Transverse colon (tissue), 4 donors: ENCODE measurements at regions not wholly inside any gene's neighbourhood (a gene's known extent, or its start where the extent isn't known, plus 50 kb on each side); places are given as distances from the start of the nearest gene placed in this dataset.

Experiments used
- DNase-seq: peaks from one replicate; pipeline ENCODE4 v3.0.0-alpha.2; 2019
- H3K27ac ChIP-seq, 4 donors: fragments of 200-600 bp; sonication (generic); 2 replicates each; pipeline ENCODE4 v1.5.1; 2016 to 2018; ENCODE audit warnings: inconsistent platforms in 4 of 4
- H3K27me3 ChIP-seq: fragments of 200-600 bp; sonication (generic); 2 replicates; pipeline ENCODE4 v1.5.1; 2017; ENCODE audit warnings: inconsistent platforms
- H3K36me3 ChIP-seq, 4 donors: fragments of 200-600 bp; sonication (generic); 2 replicates each; pipeline ENCODE4 v1.5.1; 2017 to 2019; ENCODE audit warnings: inconsistent platforms in 4 of 4
- H3K4me1 ChIP-seq, 4 donors: fragments of 200-600 bp; sonication (generic); 2 replicates each; pipeline ENCODE4 v1.5.1; 2017 to 2020; ENCODE audit warnings: inconsistent platforms in 4 of 4
- H3K4me3 ChIP-seq, 4 donors: fragments of 200-600 bp; sonication (generic); 1 replicate in 1 of 4; 2 replicates in 3 of 4; pipeline versions ENCODE4 v1.5.1 to v1.6.1; 2017 to 2019; ENCODE audit warnings: inconsistent platforms in 4 of 4
- H3K9me3 ChIP-seq, 2 donors: fragments of 200-600 bp; sonication (generic); 2 replicates each; pipeline ENCODE4 v1.5.1; 2017 to 2019; ENCODE audit warnings: inconsistent platforms in 2 of 2
- CTCF ChIP-seq, 5 experiments: fragments of 200-600 bp in 3 of 5; fragments of 450-650 bp in 2 of 5; sonication (generic) in 3 of 5; IDR thresholded peaks; 1 replicate in 2 of 5; 2 replicates in 3 of 5; pipeline ENCODE4 v1.5.1; 2016 to 2017; ENCODE audit warnings: antibody characterized with exemption in 5 of 5, inconsistent platforms in 3 of 5, mild to moderate bottlenecking in 2 of 5, moderate library complexity in 1 of 5
- EP300 ChIP-seq: sonication (generic); formaldehyde crosslinking; IDR thresholded peaks from one replicate; pipeline ENCODE4 v1.6.1; 2017; ENCODE audit warnings: antibody characterized with exemption, low read depth
- POLR2A ChIP-seq: fragments of 450-650 bp; IDR thresholded peaks from one replicate; pipeline ENCODE4 v1.6.1; 2016; ENCODE audit warnings: antibody characterized with exemption, mild to moderate bottlenecking, moderate library complexity
- POLR2AphosphoS5 ChIP-seq, 3 donors: sonication (generic); formaldehyde crosslinking; IDR thresholded peaks; one replicate each; pipeline ENCODE4 v1.6.1; 2016; ENCODE audit warnings: antibody characterized with exemption in 3 of 3
- WGBS, 2 donors: methylation state at CpG; one replicate each; pipeline ENCODE4 v1.1.5; 2018; ENCODE audit warnings: low coverage in 1 of 2; 5-methylcytosine and 5-hydroxymethylcytosine counted together
- in situ Hi-C, 4 donors: fragments of 200-750 bp; cut with MboI; loops; one replicate each; pipeline versions ENCODE4 v1.15.0 to v1.15.1; 2017; ENCODE audit warnings: low sequenced_read_pairs in 3 of 4, low pct_ligation_motif_present in 1 of 4, low pct_unique_long_range_greater_than_20kb in 1 of 4
- intact Hi-C: fragments of 100-400 bp; cut with DNase I; formaldehyde crosslinking; loops from one replicate; pipeline ENCODE4 v1.15.1; 2023; ENCODE audit warnings: low total_unique reads

GRCh38 chr1:47521034-47521881, 83.4 kb downstream of the FOXD2 start:
- DNase-seq = no peak
- H3K27me3 ChIP-seq = no peaks in the 10 kb centered on the region
- in situ Hi-C loops (loop anchor here in 1 of 4 donors (10.0 kb wide), 2 partner anchors 104 to 194 kb away; no protein-coding TSS in a partner anchor), intact Hi-C loops (loop anchor here (1.0 kb wide), 1 partner anchor 34 kb away; no protein-coding TSS in a partner anchor)
- H3K27ac ChIP-seq = no peak overlapping the region
- H3K9me3 ChIP-seq = no peaks in the 10 kb centered on the region
- 53% methylated on average over 11 of the region's 11 CpGs; no CpG with 5 or more reads in 1 of the 2 donors for WGBS, 2 donors
- H3K4me3 ChIP-seq = no peak overlapping the region
- H3K4me1 ChIP-seq = no peaks in the 10 kb centered on the region
- TF ChIP-seq EP300 = no peak
- TF ChIP-seq POLR2AphosphoS5 (IDR thresholded peaks at IDR 0.05) = no peak
- H3K36me3 ChIP-seq = no peaks in the 10 kb centered on the region

- no peak for DNase-seq
- no peaks in the 10 kb centered on the region for H3K9me3 ChIP-seq
- no peak overlapping the region for H3K27ac ChIP-seq
- H3K4me3 ChIP-seq = no peak overlapping the region
- no peaks in the 10 kb centered on the region for H3K4me1 ChIP-seq
- no peaks in the 10 kb centered on the region for H3K27me3 ChIP-seq
- no peaks in the 10 kb centered on the region for H3K36me3 ChIP-seq
- intact Hi-C loops = no loop called here
- TF ChIP-seq POLR2A = no peak
- TF ChIP-seq EP300 = no peak
- TF ChIP-seq CTCF (IDR thresholded peaks at IDR 0.05) = no peak
- TF ChIP-seq POLR2AphosphoS5 (IDR thresholded peaks at IDR 0.05) = no peak
- in situ Hi-C loops = loop anchor here in 1 of 4 donors (10.0 kb wide), 2 partner anchors 102 to 192 kb away; no protein-coding TSS in a partner anchor
- WGBS, 2 donors = 53 to 70% methylated on average over 4 to 10 of the region's 10 CpGs
Measured at GRCh38 chr1:47522935-47523834, 85.3 kb downstream of the FOXD2 start.

- intact Hi-C loops (no loop called here), in situ Hi-C loops (loop anchor here in 1 of 4 donors (10.0 kb wide), 2 partner anchors 101 to 191 kb away; no protein-coding TSS in a partner anchor)
- Histone ChIP-seq H3K4me3 (no peak overlapping the region), H3K9me3 (peaks cover 0 to 2% of the 10 kb centered on the region in 2 donors), H3K36me3 (no peaks in the 10 kb centered on the region), H3K4me1 (no peaks in the 10 kb centered on the region), H3K27ac (no peak overlapping the region), H3K27me3 (no peaks in the 10 kb centered on the region)
- DNase-seq = no peak
- WGBS, 2 donors = 53 to 54% methylated on average over 4 of the region's 4 CpGs
- TF ChIP-seq EP300 = no peak
- no peak for TF ChIP-seq POLR2A
- TF ChIP-seq POLR2AphosphoS5 (IDR thresholded peaks at IDR 0.05) = no peak
- TF ChIP-seq CTCF (IDR thresholded peaks at IDR 0.05) = no peak
Measured at GRCh38 chr1:47523835-47524215, 86.0 kb downstream of the FOXD2 start.

GRCh38 chr1:47524272-47524671, 86.4 kb downstream of the FOXD2 start:
- no peak for TF ChIP-seq EP300
- no peak for TF ChIP-seq POLR2A
- no peak for TF ChIP-seq POLR2AphosphoS5 (IDR thresholded peaks at IDR 0.05)
- no peak for TF ChIP-seq CTCF (IDR thresholded peaks at IDR 0.05)

More at GRCh38 chr1:47524272-47524671, 86.4 kb downstream of the FOXD2 start:
- in situ Hi-C loops = loop anchor here in 1 of 4 donors (10.0 kb wide), 2 partner anchors 101 to 191 kb away; no protein-coding TSS in a partner anchor
- 73 to 84% methylated on average over 3 to 7 of the region's 7 CpGs for WGBS, 2 donors
- Histone ChIP-seq H3K27ac (no peak overlapping the region), H3K4me3 (no peak overlapping the region), H3K27me3 (no peaks in the 10 kb centered on the region), H3K9me3 (peaks cover 1 to 4% of the 10 kb centered on the region in 2 donors), H3K4me1 (no peaks in the 10 kb centered on the region), H3K36me3 (no peaks in the 10 kb centered on the region)
- DNase-seq = no peak
- intact Hi-C loops = no loop called here
